Ascending aorta (tissue), 2 donors: ENCODE measurements at regions not wholly inside any gene's neighbourhood (a gene's known extent, or its start where the extent isn't known, plus 50 kb on each side); places are given as distances from the start of the nearest gene placed in this dataset.

Source experiments
- DNase-seq, 2 donors: peaks; one replicate each; pipeline ENCODE4 v3.0.0-alpha.2; 2019; ENCODE audit warnings: low spot score in 2 of 2
- H3K27ac ChIP-seq, 2 donors: fragments of 200-600 bp; sonication (generic); one replicate each; pipeline ENCODE4 v1.5.1; 2016 to 2017; ENCODE audit warnings: mild to moderate bottlenecking in 1 of 2
- H3K27me3 ChIP-seq: fragments of 200-600 bp; sonication (generic); one replicate; pipeline ENCODE4 v1.5.1; 2017
- H3K36me3 ChIP-seq, 2 donors: fragments of 200-600 bp; sonication (generic); one replicate each; pipeline ENCODE4 v1.5.1; 2016
- H3K4me1 ChIP-seq, 2 donors: fragments of 200-600 bp; sonication (generic); one replicate each; pipeline ENCODE4 v1.5.1; 2016 to 2017; ENCODE audit warnings: mild to moderate bottlenecking in 1 of 2
- H3K4me3 ChIP-seq, 2 donors: fragments of 200-600 bp; sonication (generic); one replicate each; pipeline ENCODE4 v1.5.1; 2016 to 2017; ENCODE audit warnings: mild to moderate bottlenecking in 1 of 2
- H3K9me3 ChIP-seq, 2 donors: fragments of 200-600 bp; sonication (generic); one replicate each; pipeline ENCODE4 v1.5.1; 2016
- intact Hi-C: fragments of 100-400 bp; cut with DNase I; formaldehyde crosslinking; loops from one replicate; pipeline ENCODE4 v1.15.1; 2023
- TF ChIP-seq, protein P1 (sequence below), 3 experiments: fragments of 200-600 bp in 2 of 3; fragments of 450-650 bp in 1 of 3; sonication (generic) in 2 of 3; IDR thresholded peaks; one replicate each; pipeline ENCODE4 v1.5.1; 2016 to 2019; ENCODE audit warnings: antibody characterized with exemption in 3 of 3, mild to moderate bottlenecking in 1 of 3, moderate library complexity in 1 of 3

DNA sequence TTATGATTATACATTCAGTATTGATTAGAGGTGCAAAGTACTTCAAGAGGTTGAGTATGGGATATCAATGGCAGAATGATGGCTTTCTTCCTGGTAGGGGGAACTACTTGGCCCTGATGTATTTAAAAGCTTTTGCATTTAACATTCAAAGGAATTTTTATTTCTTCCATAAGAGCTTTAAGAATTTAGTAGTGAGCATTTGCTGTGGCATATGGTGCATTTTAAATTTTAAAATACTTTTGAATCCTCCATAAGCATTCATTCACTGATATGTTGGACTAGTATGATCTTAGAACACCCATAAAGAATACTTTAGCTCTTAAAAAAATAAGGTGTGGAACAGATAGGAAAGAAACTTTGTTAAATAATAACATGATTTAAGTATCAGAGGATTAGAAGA, 191.9 kb upstream of the PPP1R3A start:
- H3K9me3 ChIP-seq, result no peaks in the 10 kb centered on the region
- peaks cover 0 to 10% of the 10 kb centered on the region in 2 donors for H3K4me1 ChIP-seq
- no peak overlapping the region for H3K27ac ChIP-seq
- no peak overlapping the region for H3K4me3 ChIP-seq
- DNase-seq, result no peak
- TF ChIP-seq, protein P1, sequence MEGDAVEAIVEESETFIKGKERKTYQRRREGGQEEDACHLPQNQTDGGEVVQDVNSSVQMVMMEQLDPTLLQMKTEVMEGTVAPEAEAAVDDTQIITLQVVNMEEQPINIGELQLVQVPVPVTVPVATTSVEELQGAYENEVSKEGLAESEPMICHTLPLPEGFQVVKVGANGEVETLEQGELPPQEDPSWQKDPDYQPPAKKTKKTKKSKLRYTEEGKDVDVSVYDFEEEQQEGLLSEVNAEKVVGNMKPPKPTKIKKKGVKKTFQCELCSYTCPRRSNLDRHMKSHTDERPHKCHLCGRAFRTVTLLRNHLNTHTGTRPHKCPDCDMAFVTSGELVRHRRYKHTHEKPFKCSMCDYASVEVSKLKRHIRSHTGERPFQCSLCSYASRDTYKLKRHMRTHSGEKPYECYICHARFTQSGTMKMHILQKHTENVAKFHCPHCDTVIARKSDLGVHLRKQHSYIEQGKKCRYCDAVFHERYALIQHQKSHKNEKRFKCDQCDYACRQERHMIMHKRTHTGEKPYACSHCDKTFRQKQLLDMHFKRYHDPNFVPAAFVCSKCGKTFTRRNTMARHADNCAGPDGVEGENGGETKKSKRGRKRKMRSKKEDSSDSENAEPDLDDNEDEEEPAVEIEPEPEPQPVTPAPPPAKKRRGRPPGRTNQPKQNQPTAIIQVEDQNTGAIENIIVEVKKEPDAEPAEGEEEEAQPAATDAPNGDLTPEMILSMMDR (IDR thresholded peaks at IDR 0.05), result no peak
- no peaks in the 10 kb centered on the region for H3K27me3 ChIP-seq
- intact Hi-C loops, result no loop called here
- H3K36me3 ChIP-seq, result no peaks in the 10 kb centered on the region

DNA sequence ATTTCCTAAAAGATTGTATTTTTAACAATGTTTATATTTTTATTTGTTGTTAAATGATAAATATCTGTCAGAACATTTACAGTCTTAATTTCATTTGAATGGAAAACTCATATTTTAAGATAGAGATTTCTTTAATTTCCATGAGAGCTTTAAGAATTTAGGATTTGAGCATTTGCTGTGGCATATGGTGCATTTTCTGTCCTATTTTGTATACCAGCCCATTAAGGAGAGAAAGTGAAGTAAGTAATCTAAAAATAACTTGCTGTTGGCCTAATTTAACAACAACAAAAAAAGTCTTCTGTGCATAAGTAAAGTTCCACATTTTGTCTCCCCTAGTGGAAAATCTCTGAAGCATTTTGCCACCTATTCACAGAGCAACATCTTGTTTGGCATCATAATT, 190.9 kb upstream of the PPP1R3A start:
- H3K9me3 ChIP-seq, result no peaks in the 10 kb centered on the region
- intact Hi-C loops, result no loop called here
- TF ChIP-seq, protein P1 (IDR thresholded peaks at IDR 0.05), result no peak
- no peaks in the 10 kb centered on the region for H3K27me3 ChIP-seq
- no peak for DNase-seq
- no peak overlapping the region for H3K27ac ChIP-seq
- no peak overlapping the region for H3K4me3 ChIP-seq
- H3K4me1 ChIP-seq, result peaks cover 0 to 9% of the 10 kb centered on the region in 2 donors
- H3K36me3 ChIP-seq, result no peaks in the 10 kb centered on the region

DNA sequence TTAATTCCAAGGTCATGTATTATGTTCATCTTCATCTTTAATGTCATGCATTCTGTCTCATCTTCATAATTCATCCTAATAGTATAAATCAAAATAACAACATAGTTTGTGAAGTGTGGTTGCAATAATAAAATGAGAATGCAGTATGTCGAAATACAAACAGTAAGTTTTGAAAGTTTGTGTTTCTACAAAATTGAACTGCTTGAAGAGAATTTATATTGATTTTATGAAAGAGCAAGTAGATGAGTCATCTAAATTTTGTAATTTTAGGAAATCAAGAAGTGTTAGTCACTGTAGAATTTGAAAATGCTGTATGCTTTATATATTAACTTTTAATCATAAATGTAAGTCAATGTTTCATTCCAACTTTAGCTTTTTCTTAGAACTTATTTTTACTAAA, 190.5 kb upstream of the PPP1R3A start:
- intact Hi-C loops, result no loop called here
- H3K4me3 ChIP-seq, result no peak overlapping the region
- DNase-seq, result no peak
- no peaks in the 10 kb centered on the region for H3K27me3 ChIP-seq
- TF ChIP-seq, protein P1 (IDR thresholded peaks at IDR 0.05), result no peak
- H3K27ac ChIP-seq, result no peak overlapping the region
- H3K36me3 ChIP-seq, result no peaks in the 10 kb centered on the region
- H3K4me1 ChIP-seq, result peaks cover 0 to 9% of the 10 kb centered on the region in 2 donors
- H3K9me3 ChIP-seq, result no peaks in the 10 kb centered on the region

DNA sequence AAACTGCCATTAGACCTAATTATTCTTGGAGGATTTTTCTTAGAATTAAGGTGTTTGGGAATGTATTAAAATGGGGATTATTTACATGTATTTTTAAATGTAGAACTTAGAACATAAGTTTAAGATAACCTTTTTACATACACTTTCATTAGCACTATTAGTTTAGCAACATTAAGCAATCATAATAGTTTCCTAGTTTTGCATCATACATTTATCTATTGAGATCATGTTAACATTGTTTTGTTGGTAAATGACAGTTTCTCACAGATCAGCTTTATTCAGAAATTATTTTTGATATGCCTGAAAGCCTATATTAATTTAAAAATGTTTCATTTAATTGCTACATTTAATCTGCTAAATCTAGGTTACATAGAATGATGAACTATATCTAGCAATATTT, 189.7 kb upstream of the PPP1R3A start:
- H3K4me3 ChIP-seq, result no peak overlapping the region
- H3K27me3 ChIP-seq, result no peaks in the 10 kb centered on the region
- intact Hi-C loops, result no loop called here
- no peaks in the 10 kb centered on the region for H3K36me3 ChIP-seq
- peaks cover 0 to 12% of the 10 kb centered on the region in 2 donors for H3K4me1 ChIP-seq
- TF ChIP-seq, protein P1 (IDR thresholded peaks at IDR 0.05), result no peak
- no peak for DNase-seq
- no peaks in the 10 kb centered on the region for H3K9me3 ChIP-seq
- no peak overlapping the region for H3K27ac ChIP-seq

DNA sequence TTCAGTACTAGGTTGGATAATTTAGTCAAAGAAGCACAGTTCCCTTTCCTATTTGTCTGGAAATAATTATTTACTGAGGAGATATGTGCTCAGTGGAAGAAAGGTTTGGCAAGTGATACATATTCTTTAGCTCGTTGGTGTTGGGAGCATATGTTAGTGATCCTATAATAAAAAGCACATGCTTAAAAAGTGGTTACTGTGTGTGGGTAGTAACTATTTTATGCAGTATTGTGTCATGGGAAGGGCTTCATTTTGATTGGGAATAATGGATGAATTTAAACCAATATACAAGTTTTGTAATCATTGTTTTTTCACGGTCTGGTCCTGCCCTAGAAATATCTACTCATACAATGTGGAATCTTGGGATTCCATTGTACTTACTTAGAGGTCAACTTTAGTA, 188.7 kb upstream of the PPP1R3A start:
- Histone ChIP-seq H3K27ac (no peak overlapping the region), H3K27me3 (no peaks in the 10 kb centered on the region), H3K9me3 (no peaks in the 10 kb centered on the region), H3K4me3 (no peak overlapping the region), H3K36me3 (no peaks in the 10 kb centered on the region), H3K4me1 (peaks cover 0 to 17% of the 10 kb centered on the region in 2 donors)
- intact Hi-C loops, result no loop called here
- TF ChIP-seq, protein P1 (IDR thresholded peaks at IDR 0.05), result no peak
- no peak for DNase-seq

DNA sequence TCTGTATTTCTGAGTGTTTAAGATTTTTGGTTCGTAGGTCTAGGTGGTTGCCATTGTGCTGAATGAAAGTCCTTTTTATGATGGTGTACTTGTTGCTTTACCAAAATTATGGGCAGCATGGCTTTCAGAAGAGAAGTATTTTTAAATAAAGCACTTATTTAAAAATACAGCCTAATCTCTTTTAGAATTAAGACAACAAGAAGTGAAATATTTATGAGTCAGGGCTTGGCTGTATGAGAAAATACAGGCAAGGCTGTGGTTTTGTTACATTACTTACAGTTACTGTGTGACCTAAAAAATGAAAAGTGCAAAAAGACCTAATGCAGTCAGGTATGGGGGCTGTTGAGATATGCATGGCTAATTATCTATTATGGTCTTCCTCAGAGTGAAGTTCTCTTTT, 185.2 kb upstream of the PPP1R3A start:
- no peak for DNase-seq
- Histone ChIP-seq H3K36me3 (no peaks in the 10 kb centered on the region), H3K4me1 (peaks cover 0 to 11% of the 10 kb centered on the region in 2 donors), H3K9me3 (no peaks in the 10 kb centered on the region), H3K4me3 (no peak overlapping the region), H3K27ac (peak overlapping the region in 1 of 2 donors; percentile 34), H3K27me3 (no peaks in the 10 kb centered on the region)
- intact Hi-C loops, result no loop called here
- TF ChIP-seq, protein P1 (IDR thresholded peaks at IDR 0.05), result no peak
